GOT3 (cell line): ENCODE measurements at regions not wholly inside any gene's neighbourhood (a gene's known extent, or its start where the extent isn't known, plus 50 kb on each side); places are given as distances from the start of the nearest gene placed in this dataset.

ENCODE experiments used
- DNase-seq: peaks from one replicate; lab custom pipeline; 2025; ENCODE audit warnings: mixed read lengths; lab: John Stamatoyannopoulos, UW

DNA sequence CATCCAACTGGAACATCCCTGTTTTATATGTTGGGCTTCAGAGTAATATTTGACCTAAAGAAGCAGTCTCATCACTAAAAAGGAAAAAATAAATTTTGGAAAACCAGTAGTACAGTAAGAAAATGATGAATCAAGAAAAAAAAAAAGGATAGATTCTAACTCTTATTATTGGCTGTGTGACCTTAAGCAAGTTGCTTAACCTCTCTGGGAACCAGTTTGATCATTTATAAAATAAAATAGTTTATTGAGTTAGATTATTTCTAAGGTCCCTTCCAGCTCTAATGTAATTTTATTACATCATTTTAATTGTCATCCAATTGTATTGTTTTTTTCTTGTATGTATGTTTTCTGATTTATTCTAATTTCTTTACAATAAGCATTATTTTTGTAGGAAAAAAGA, 127.0 kb downstream of the PRELID2 start:
- DNase-seq: no peak

DNA sequence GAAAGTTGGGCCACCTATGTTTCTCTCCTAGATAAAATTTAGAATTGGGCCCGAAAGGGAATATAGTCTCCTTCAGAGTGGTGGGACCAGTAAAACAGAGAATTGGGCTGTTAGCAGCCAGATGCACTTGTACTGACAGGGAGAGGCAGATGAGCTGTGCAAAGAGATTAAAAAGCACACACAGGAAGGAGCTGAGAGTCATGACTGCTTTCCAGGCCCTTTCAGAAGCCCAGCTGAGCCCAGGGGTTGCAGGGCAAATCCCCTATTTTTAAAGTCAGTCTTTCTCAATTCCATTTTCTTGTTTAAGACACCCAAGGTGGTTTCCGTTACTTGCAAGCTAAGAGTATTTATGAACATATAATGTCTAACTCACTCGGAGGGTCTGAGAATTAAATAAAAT, 130.4 kb downstream of the PRELID2 start:
- DNase-seq: no peak

DNA sequence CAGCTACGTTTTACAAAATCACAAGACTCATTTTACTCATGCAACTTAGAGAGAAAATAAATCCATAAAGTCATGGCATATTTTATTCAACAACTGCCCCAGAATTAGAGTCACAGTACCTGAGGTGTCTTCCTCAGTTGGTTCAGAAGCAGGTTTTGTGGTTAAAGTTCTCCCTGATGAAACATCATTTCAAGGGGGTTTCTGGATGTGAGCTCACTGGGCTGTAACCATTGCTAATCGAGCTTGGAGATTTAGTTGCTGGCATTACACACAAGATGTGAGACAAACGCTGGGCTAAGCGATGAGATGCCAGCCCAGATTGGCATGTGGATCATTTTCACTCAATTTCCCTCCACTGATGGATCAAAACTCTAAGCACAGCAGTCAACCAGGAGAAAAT, 131.3 kb downstream of the PRELID2 start:
- no peak for DNase-seq

DNA sequence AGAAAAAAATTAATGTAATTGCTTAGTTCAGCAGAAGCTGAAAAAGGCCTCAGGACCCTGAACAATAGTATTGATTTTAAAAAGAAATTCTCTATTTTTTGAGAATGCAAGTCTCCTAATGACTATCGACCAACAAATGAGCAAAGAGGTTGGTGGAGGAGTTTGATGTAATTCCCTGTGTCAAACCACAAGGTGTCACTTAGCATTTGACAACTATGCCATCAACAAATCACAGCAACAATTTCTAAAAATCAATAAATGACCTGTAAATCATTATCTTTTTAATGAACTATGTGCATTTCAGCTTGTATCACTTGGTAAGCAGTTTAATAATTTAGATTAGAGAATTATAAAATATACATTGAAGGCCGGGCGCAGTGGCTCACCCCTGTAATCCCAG, 133.7 kb downstream of the PRELID2 start:
- no peak for DNase-seq

DNA sequence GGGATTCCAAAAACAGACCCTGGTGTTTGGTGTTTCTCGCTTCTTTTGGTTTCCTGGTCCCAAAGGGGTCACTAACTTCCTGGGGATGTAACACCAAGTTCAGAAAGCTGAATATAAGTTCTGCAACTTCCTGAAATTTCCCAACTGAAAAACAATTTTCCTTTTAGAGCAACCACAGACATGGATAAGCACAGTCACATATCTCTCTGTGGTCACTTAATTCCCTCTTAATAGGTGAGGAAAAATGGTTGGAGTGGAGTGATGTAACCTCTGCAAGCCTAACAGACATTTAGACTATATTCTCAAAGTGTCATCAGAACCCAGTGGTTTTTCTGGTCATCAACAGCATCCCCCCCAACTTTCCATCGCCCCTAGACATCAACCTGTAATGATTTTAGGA, 135.3 kb downstream of the PRELID2 start:
- DNase-seq: no peak

DNA sequence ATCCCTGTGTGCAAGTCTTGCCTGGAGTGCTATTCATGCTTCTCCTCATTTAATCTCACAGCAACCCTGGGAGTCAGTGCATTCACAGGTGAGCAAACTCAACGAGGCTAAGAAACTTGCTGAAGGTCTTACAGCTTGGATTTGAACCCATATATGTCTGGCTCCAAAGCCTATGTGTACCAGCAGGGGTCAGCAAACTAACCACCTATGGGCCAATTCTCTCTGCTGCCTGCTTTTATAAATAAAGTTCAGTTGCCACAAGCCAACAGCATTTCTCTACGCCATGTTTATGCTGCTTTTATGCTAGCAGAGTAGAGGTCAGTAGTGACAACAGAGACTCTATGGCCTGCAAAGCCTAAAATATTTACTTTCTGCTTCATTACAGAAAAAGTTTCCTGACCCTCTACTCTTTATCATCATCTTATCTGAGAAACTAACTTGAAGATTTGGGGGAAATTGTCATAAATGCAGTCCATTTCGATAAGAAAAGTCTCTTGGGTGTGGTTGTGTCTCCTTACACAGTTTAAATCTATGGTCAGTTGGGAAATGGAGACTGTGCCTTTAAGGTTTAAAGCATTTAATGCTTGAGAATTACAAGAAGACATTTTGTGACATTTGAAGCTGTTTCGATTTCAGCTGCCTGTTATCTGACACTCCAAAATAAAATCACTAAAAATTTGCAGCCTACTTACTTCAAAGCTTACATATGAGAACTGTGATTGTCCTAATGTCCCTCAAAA, 137.7 kb downstream of the PRELID2 start:
- no peak for DNase-seq

DNA sequence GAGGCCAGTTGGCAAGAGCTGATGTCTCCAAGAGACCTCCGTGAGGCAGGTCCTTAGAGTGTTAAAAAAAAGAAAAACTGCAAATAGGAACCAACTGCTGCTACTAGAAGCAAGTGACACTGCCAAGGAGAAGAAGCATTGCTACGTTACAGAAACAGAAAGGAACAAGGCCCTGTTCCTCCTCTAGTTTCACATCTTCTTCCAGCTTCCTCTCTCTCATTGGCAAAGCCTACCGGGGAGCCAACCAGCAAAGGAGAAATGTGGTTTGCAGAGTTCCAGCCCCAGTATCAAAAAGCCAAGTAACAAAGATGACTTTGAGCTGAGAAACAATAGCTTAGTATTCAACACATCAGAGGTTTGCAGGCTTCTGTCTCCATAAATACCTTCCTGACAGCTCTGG, 145.9 kb downstream of the PRELID2 start:
- no peak for DNase-seq

DNA sequence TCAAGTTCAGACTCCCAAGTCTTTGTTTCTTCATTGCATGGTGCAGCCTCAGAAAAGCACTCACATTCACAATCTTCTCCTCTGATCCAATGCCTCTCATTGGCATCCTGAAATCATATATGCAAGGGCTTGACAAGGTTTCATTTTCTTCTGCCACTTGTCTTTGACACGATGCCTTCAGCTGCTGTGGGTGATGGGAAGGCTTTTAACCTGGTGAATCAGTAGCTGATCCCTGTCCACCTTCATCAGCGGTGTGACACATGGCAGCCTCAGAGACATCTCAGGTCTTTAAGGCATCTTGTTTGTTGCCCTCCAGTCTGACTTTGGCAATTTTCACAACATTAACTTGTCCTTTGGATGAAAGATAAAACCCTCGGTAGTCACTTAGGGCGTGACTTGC, 147.2 kb downstream of the PRELID2 start:
- no peak for DNase-seq

DNA sequence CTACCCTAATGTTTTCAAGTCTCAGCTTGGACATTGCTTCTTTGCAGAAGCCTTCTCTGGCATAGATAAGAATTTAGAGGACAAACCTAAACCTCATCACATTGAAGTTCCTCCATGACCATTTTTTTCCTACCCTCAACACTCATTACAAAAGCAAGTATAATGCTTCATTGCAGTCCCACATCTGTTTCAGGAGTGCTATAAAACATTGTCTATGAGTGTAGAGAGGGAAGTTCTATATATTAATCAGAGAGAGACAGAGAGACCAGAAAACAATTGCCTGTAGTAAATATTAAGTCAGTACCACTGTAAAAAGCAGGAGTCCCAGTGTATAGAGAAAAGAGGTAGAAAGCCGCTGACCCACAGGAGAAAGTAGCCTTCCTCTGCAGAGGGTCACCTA, 149.7 kb downstream of the PRELID2 start:
- DNase-seq: no peak

DNA sequence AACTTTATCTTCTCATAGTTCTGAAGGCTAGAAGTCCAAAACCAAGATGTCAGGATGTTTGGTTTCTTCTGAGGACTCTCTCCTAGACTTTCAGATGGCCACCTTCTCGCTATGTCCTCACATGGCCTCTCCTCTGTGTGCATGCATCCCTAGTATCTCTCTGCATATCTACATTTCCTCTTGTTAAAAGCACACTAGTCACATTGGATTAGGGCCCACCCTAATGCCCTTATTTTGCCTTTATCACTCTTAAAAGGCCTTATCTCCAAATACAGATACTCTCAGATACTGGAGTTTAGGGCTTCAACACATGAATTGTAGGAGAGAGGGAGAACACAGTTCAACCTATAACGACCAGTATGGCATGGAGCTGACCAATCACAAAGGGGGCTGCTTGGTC, 151.7 kb downstream of the PRELID2 start:
- DNase-seq: no peak

DNA sequence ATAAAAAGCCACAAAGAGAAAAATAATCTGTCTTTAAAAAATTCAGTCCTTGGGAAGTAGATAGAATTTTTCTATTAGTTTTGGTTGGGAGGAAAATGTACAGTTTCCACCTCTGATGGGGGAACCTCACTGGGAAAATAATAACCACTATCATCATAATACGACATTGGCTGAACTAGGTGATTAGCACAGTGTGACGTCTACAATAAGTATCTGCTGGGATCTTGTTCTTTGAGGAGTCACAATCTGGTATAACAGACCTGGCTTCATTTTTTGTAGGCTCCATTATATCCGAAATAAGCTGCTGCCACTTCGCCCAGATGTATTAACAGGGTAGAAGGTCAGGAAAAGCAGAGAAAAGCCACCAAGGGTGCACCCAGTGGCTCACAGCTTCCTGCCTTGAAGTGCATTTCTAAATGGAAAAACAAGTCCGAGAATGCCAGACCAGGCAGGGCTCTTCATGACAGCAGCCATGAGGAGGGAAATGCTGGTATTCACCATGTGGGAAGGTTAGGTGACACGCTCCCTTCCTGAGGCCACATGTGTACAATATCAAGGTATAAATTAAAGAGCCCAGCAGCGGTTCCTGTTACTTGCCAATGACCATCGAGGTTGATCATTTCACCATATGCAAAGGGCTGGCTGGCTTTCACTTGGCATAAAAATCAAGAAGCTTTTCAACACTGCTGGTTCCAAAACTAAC, 152.8 kb downstream of the PRELID2 start:
- no peak for DNase-seq

DNA sequence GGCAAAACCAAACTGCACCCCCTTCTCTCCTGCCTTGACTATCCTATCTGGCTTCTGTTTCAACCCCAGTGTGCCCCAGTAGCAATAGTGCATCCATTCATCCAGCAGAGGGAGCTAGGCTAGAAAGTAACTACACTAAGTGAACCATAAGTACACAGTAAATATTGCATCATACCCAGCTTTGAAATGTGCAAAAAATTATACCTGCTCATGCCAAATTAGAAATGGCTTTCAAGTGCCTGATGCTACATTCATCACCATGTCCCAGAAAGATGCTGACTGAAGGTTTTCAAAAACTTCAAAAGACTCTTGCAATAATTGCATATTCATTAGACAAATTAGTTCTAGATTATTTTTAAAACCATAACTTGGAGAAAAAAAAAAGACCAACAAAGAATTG, 153.5 kb downstream of the PRELID2 start:
- no peak for DNase-seq

DNA sequence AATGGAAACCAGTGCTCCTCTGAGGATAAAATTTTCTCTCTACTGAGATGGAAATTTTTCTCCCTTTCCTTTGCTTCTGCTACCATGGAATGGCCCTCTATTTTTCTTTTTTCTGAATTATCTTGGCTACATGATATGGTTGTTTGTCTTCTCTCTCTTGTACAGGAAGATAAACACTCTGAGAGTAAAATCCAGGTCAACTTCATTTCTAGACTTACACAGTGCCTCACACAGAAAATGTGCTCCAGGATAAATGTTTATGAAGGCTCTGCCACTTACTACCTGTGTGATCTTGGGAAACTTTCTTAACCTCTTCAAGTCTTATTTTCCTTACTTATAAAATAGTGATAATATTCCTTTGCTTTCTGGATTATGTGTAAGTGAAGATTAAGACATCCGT, 153.9 kb downstream of the PRELID2 start:
- no peak for DNase-seq

DNA sequence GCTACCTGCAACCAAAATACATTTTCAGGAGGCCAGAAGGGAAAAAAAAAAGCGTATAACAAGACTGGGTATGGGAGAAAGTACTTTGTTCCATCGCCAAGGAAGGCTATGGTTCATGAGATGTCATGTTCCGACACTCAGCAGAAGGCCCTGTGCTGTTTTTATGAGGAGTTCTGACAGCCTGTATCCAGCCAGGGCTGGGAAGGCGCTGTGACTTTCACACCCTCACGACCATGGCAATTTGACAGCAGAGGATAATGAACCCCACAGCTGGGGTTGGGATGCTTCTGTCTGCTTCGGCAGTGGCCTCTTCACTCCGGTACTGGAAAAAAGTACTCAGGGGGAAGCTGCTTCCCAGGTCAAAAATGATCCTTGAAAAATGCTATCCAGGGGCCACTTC, 154.4 kb downstream of the PRELID2 start:
- DNase-seq: no peak

DNA sequence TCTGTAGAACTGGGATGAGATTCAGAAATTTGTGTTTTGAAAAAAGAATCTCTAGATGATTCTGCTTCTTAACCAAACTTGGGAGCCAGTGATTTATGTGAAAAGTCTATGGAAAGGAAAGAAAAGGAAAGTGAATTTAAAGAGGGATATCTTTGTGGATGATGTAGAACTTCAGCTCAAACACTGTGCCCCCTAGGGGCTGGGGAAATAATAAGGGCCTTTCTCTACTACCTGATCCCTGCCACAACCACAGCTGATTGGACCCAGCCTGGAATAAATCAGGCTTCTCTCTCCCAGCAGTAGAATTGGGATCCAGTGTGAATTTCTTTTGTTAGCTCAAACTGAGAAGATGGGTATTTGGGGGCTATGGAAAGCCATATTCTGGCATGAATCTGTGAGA, 155.0 kb downstream of the PRELID2 start:
- no peak for DNase-seq

DNA sequence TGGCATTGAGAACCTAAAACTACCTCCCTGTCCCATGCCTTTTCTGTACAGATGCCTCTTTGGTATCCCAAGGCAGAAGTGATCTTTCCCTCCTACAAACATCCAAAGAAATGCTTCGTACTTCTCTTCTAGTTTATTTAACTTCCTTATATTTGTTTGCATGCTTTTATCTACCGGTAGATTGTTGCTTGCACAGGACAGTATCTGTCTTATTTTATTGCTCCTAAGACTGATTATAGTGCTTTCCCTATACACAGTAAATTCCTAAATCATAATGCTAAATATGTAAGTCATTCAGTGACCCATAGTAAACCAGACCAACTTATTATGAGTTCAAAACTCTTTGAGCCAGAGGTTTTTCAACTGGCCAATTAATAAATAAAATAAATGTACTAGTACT, 156.9 kb downstream of the PRELID2 start:
- DNase-seq: no peak

DNA sequence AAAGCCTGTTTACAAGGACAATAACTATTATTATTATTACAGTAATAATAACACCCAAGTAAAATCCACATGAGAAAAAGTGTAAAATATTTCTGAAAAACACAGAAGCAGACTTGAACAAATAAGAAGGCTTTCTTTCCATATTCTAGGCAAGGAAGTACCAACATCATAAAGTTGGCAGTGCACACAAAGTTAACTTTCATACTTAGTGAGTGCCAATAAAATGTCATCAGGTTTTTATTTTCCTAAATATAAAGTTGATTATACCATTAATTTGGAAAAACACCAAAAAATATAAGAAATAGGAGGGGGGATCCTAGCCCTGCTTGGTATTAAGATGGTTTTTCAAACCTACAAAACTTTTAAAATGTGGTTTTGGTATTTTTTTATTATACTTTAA, 161.4 kb downstream of the PRELID2 start:
- DNase-seq: no peak

DNA sequence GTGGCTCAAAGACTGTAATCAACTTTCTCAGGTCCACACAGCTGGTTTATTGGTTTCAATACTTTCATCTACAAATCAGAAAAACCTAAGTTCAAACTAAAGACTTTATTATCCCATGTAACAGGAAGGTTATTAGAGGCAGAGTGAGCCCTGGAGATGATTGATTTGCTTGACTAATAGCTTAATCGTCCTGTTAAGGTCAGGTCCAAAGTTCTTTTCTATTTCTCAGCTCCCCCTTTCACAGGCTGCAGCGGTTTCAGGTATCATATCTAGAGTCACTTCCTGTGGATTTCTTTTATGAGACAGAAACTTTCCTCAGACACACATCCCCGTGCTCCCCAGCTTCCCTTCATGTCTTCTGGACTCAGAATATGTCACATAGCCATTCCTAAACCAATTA, 166.4 kb downstream of the PRELID2 start:
- no peak for DNase-seq

DNA sequence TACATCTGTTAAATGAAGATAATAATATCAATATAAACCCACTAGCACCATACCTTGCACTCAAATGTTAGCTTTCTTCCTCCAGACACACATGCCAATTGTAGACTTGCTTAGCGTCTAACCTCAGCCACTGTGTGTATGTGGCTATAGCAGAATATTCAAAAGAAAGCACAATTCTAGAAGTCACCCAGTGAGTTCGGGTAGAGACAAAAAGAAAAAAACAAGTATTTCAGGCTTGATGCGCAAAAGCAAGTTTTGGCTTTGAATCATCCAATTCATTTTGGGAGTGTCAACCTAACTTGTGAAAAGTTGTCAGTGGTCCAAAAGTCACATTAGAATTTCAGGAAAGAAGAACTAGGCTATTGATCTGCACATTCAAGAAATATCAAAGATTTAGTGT, 167.4 kb downstream of the PRELID2 start:
- no peak for DNase-seq

DNA sequence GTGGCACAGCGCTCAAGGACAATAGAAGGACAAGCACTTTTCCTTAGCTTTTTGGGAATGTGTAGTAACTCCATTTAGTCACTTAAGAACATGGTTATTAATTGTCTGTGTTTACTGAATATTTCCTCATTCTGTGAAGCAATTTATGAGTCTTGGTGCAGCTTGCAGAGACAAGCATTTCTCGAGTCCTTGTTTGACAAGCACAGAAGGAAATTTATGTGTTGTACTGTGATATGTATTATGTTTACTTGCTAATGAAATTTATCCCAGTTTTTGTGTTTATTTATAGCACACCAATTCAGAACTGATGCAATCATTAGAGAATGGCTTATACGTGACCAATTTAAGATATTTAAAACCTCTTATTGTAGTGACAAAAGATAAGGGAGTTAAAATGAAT, 168.6 kb downstream of the PRELID2 start:
- DNase-seq: no peak

DNA sequence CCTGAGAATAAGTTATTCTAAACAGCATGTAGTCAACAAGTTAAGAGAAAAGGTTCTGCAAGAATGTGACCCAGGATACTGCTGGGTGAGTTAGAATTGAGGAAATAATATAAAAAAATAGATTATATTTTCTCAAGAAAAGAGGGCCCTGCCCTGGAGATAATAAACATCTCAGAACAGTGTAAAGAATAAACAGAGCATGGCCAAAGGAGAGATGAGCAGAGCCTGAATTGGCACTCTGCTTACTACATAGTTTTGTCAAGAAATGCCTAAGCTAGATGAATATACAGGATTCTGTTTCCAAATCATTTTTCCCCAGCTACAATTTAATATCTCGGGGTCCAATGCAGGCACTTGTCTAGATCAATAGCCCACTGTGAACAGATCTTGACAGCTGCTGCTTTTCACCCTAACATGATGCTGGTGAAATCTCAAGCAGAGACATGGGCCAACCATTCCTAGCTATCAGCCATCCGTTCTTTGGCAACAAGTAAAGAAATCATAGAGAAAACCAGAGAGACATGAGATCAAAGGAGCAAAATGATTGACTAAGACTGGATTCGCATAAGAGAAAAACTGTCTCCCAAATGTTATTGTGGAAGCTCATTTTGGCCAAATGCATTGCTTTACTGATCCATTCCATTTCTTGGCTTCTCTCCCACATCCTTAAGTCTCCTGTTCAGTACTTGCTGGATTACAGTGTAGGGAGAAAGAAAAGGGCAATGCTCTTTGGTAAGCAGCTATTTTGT, 173.2 kb downstream of the PRELID2 start:
- DNase-seq: no peak

DNA sequence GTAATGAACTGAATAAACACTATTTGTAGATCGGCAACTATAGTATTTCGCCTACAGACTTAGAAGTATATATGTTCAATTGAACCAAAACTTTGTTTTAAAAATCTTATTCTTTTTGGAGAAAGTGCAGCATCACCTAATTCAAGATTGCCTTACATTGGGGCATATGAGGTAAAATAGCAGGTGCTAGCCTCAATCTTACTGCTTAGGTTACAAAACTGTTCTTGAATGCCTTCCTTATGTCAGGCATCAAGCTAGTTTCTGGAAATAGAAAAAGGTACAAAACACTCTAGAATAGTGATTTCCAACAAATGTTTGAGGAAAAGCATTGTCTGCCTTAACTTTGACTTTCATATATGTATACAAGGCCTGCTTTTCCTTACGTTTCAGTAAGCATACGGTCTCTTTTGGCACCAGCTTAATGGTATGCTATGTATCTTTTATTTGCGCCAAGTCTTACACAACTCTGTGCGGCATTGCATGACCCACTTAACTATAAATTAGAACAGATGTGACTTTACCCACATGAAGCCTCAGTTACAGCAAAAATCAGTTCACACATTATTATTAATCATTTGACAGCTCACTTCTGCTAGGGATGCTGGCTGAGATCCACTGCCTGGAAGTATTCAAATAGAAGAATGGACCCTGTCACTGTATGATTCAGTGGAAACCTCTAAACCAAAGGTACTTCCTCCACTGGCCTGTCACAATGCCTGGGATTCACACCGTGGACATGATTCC, 174.1 kb downstream of the PRELID2 start:
- DNase-seq: no peak

DNA sequence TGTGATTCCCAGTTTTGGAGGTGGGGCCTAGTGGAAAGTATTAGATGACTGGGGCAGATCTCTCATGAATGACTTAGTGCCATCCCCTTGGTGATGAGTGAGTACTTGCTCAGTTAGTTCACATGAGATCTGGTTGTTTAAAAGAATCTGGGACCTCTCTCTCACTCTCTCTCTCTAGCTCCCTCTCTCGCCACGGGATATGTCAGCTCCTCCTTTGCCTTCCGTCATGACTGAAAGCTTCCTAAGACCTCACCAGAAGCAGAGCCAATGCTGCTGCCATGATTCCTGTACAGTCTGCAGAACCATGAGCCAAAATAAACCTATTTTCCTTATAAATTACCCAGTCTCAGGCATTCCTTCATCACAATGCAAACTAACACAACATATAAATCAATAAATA, 176.7 kb downstream of the PRELID2 start:
- no peak for DNase-seq
